ENCODE measurements at regions not wholly inside any gene's neighbourhood (a gene's known extent, or its start where the extent isn't known, plus 50 kb on each side); places are given as distances from the start of the nearest gene placed in this dataset.

DNA sequence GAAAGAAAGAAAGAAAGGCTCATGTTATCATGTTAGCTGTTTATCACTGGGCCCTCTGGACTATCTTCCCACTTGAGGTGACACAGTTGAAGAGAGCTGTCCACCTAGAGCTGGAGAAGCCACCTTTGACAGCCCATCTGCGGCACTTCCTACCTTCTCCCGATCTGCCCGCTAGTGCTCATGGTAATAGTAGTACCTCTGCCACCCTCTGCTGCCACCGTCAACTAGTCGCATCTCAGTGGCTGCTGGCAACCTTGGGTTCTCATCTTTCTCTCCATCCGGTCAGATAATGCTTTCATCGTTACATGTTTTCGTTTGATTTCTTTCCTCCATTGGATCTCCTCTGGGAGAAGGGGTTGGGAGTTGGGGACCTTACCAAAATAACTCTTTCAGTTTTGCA lies 63.2 kb upstream of the COPS8 start:
- no peaks in the 10 kb centered on the region for H3K4me1 Mint-ChIP-seq
- H3K27me3 Mint-ChIP-seq (ENCODE audit: low read depth), result no peaks in the 10 kb centered on the region
- no peak overlapping the region for H3K27ac Mint-ChIP-seq
- ChIA-PET POLR2A (no interaction called here), CTCF (no interaction called here)
- TF ChIP-seq NR3C1 (CRISPR knock-in tag; conservative IDR thresholded peaks at IDR 0.05; ENCODE audit: low read depth) (no peak), USF1 (CRISPR knock-in tag; IDR thresholded peaks at IDR 0.05) (no peak), FOXP1 (CRISPR knock-in tag; IDR thresholded peaks at IDR 0.05; ENCODE audit: borderline replicate concordance) (no peak), NFATC4 (CRISPR knock-in tag; IDR thresholded peaks at IDR 0.05) (no peak), FOXK1 (CRISPR knock-in tag; IDR thresholded peaks at IDR 0.05) (no peak), CTCF (IDR thresholded peaks at IDR 0.05) (no peak), ESRRA (CRISPR knock-in tag; IDR thresholded peaks at IDR 0.05; ENCODE audit: borderline replicate concordance) (no peak), ZNF671 (CRISPR knock-in tag; IDR thresholded peaks at IDR 0.05) (no peak), USF2 (CRISPR knock-in tag; IDR thresholded peaks at IDR 0.05) (no peak), HMGA2 (CRISPR knock-in tag; IDR thresholded peaks at IDR 0.05) (no peak), ZNF219 (CRISPR knock-in tag; IDR thresholded peaks at IDR 0.05; ENCODE audit: borderline replicate concordance) (no peak), ZBTB21 (CRISPR knock-in tag; IDR thresholded peaks at IDR 0.05; ENCODE audit: borderline replicate concordance) (no peak), ZNF416 (CRISPR knock-in tag; IDR thresholded peaks at IDR 0.05) (no peak), SMAD4 (CRISPR knock-in tag; IDR thresholded peaks at IDR 0.05) (no peak), OVOL2 (CRISPR knock-in tag; IDR thresholded peaks at IDR 0.05; ENCODE audit: borderline replicate concordance) (no peak), ZBTB43 (CRISPR knock-in tag; IDR thresholded peaks at IDR 0.05) (no peak), RORB (CRISPR knock-in tag; IDR thresholded peaks at IDR 0.05) (no peak), ETV6 (CRISPR knock-in tag; IDR thresholded peaks at IDR 0.05) (no peak)
- TF ChIP-seq, protein P1, sequence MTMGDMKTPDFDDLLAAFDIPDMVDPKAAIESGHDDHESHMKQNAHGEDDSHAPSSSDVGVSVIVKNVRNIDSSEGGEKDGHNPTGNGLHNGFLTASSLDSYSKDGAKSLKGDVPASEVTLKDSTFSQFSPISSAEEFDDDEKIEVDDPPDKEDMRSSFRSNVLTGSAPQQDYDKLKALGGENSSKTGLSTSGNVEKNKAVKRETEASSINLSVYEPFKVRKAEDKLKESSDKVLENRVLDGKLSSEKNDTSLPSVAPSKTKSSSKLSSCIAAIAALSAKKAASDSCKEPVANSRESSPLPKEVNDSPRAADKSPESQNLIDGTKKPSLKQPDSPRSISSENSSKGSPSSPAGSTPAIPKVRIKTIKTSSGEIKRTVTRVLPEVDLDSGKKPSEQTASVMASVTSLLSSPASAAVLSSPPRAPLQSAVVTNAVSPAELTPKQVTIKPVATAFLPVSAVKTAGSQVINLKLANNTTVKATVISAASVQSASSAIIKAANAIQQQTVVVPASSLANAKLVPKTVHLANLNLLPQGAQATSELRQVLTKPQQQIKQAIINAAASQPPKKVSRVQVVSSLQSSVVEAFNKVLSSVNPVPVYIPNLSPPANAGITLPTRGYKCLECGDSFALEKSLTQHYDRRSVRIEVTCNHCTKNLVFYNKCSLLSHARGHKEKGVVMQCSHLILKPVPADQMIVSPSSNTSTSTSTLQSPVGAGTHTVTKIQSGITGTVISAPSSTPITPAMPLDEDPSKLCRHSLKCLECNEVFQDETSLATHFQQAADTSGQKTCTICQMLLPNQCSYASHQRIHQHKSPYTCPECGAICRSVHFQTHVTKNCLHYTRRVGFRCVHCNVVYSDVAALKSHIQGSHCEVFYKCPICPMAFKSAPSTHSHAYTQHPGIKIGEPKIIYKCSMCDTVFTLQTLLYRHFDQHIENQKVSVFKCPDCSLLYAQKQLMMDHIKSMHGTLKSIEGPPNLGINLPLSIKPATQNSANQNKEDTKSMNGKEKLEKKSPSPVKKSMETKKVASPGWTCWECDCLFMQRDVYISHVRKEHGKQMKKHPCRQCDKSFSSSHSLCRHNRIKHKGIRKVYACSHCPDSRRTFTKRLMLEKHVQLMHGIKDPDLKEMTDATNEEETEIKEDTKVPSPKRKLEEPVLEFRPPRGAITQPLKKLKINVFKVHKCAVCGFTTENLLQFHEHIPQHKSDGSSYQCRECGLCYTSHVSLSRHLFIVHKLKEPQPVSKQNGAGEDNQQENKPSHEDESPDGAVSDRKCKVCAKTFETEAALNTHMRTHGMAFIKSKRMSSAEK (CRISPR knock-in tag; IDR thresholded peaks at IDR 0.05; ENCODE audit: borderline replicate concordance), result no peak
- TF ChIP-seq, protein P2, sequence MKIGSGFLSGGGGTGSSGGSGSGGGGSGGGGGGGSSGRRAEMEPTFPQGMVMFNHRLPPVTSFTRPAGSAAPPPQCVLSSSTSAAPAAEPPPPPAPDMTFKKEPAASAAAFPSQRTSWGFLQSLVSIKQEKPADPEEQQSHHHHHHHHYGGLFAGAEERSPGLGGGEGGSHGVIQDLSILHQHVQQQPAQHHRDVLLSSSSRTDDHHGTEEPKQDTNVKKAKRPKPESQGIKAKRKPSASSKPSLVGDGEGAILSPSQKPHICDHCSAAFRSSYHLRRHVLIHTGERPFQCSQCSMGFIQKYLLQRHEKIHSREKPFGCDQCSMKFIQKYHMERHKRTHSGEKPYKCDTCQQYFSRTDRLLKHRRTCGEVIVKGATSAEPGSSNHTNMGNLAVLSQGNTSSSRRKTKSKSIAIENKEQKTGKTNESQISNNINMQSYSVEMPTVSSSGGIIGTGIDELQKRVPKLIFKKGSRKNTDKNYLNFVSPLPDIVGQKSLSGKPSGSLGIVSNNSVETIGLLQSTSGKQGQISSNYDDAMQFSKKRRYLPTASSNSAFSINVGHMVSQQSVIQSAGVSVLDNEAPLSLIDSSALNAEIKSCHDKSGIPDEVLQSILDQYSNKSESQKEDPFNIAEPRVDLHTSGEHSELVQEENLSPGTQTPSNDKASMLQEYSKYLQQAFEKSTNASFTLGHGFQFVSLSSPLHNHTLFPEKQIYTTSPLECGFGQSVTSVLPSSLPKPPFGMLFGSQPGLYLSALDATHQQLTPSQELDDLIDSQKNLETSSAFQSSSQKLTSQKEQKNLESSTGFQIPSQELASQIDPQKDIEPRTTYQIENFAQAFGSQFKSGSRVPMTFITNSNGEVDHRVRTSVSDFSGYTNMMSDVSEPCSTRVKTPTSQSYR (CRISPR knock-in tag; IDR thresholded peaks at IDR 0.05), result no peak
- H3K9me3 Mint-ChIP-seq, result no peaks in the 10 kb centered on the region
- ATAC-seq (no peak), DNase-seq (ENCODE audit: low spot score) (no peak)
- H3K4me3 Mint-ChIP-seq, result no peak overlapping the region
- H3K36me3 Mint-ChIP-seq, result 0 out of 2 replicates have a peak, but pooled peaks cover 3% of the 10 kb centered on the region
